ENCODE measurements at regions not wholly inside any gene's neighbourhood (a gene's known extent, or its start where the extent isn't known, plus 50 kb on each side); places are given as distances from the start of the nearest gene placed in this dataset.

GRCh38 chr6:21741221-21742109 lies 147.9 kb downstream of the SOX4 start (continued):
- TF ChIP-seq REST (IDR thresholded peaks at IDR 0.05; ENCODE audit: low read depth, low read length) = no peak
- TF ChIP-seq SIN3A (IDR thresholded peaks at IDR 0.05; ENCODE audit: borderline replicate concordance, low read depth, low read length) = no peak
- no peak; the same call in 1 of the 2 replicates for TF ChIP-seq SMC3 (IDR thresholded peaks at IDR 0.05; ENCODE audit: low read depth, low read length)
- TF ChIP-seq ELF1 (IDR thresholded peaks at IDR 0.05) = no peak
- no peak for TF ChIP-seq RXRA (IDR thresholded peaks at IDR 0.05; ENCODE audit: borderline replicate concordance, low read depth)
- TF ChIP-seq IRF3 (IDR thresholded peaks at IDR 0.05; ENCODE audit: low read depth, low read length) = no peak
- TF ChIP-seq MEF2A (IDR thresholded peaks at IDR 0.05; ENCODE audit: borderline replicate concordance, low read depth) = 0 out of 2 replicates have a peak, but pooled peaks have one; percentile 14
- no peak for TF ChIP-seq EZH2phosphoT487 (IDR thresholded peaks at IDR 0.05; ENCODE audit: borderline replicate concordance, low read depth)

DNA sequence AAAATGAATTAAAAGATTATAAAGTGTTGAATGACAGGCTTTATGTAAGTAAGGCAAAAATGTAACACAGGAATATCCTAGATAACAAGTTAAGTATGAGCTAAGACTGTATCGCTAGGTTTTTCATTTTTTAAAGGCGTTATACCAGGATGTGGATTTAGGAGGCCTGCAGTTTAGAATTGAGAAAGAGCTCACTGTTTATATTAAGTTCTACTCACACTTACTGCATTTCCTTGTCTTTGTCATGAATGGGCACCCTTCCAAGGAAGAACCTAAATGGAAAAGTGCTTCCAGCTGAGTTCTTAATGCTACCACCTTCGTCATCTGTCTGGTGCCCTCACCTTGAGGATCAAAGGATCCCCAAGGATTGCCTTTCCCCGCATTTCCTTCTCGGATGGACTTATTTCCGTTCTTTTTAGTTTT lies 148.7 kb downstream of the SOX4 start:
- ChIA-PET CTCF (interaction anchor here (0.6 to 1.2 kb wide), 4 partner anchors 18 to 1024 kb away, joined by 3 to 6 read pairs (median 3); no protein-coding TSS in a partner anchor), POLR2A (interaction anchor here (3.2 kb wide), 1 partner anchor 148 kb away, joined by 9 read pairs; the partner anchor contains the start of gene SOX4)
- no peaks in the 10 kb centered on the region for H3K36me3 ChIP-seq (replicated peaks in 1 of 2; ENCODE audit: control insufficient read depth in 1 of 2, insufficient read depth in 2 of 2, low read length in 1 of 2)
- DNase-seq = no peak
- H3K4me1 ChIP-seq (ENCODE audit: control insufficient read depth in 1 of 2, insufficient read depth in 2 of 2, low read depth in 1 of 2, low read length in 1 of 2) = peaks cover 32 to 38% of the 10 kb centered on the region in 2 experiments
- peaks cover 21% of the 10 kb centered on the region for H3F3A ChIP-seq (replicated peaks; ENCODE audit: insufficient read depth)
- peaks cover 65% of the 10 kb centered on the region for H3K79me2 ChIP-seq (ENCODE audit: insufficient read depth)
- H3K9ac ChIP-seq = peak overlapping the region; percentile 69; the same call in 1 of the 2 replicates
- no peaks in the 10 kb centered on the region; the same call in 1 of the 2 replicates for H4K20me1 ChIP-seq (ENCODE audit: insufficient read depth)
- H3K4me3 ChIP-seq (ENCODE audit: low read depth in 2 of 2, low read length in 1 of 2) = no peak overlapping the region
- peak overlapping the region; percentile 85 to 97 for H3K27ac ChIP-seq (ENCODE audit: low read depth in 2 of 2, low read length in 1 of 2)
- H2AFZ ChIP-seq (ENCODE audit: low read depth) = peak overlapping the region; percentile 26; the same call in 1 of the 2 replicates
- no peaks in the 10 kb centered on the region for H3K9me3 ChIP-seq
- H3K9me2 ChIP-seq = no peaks in the 10 kb centered on the region
- no peak for TF ChIP-seq GATA2 (CRISPR knock-in tag; IDR thresholded peaks at IDR 0.05)
- no peak for TF ChIP-seq RFX5 (IDR thresholded peaks at IDR 0.05; ENCODE audit: low read length)
- no peak for TF ChIP-seq NRF1 (IDR thresholded peaks at IDR 0.05; ENCODE audit: low read depth, low read length)
- TF ChIP-seq, protein P1, sequence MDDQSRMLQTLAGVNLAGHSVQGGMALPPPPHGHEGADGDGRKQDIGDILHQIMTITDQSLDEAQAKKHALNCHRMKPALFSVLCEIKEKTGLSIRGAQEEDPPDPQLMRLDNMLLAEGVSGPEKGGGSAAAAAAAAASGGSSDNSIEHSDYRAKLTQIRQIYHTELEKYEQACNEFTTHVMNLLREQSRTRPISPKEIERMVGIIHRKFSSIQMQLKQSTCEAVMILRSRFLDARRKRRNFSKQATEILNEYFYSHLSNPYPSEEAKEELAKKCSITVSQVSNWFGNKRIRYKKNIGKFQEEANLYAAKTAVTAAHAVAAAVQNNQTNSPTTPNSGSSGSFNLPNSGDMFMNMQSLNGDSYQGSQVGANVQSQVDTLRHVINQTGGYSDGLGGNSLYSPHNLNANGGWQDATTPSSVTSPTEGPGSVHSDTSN (IDR thresholded peaks at IDR 0.05) = no peak
- peak; percentile 70; the same call in 1 of the 2 replicates for TF ChIP-seq NFIC (IDR thresholded peaks at IDR 0.05; ENCODE audit: borderline replicate concordance)
- no peak for TF ChIP-seq MXI1 (IDR thresholded peaks at IDR 0.05; ENCODE audit: low read depth, low read length)
- TF ChIP-seq TCF12 (IDR thresholded peaks at IDR 0.05) = peak; percentile 52
- TF ChIP-seq EP300 (IDR thresholded peaks at IDR 0.05; ENCODE audit: borderline replicate concordance in 1 of 2, low read depth in 1 of 2, low read length in 1 of 2) = peak in 1 of 2 experiments; percentile 16; a peak in 1 of 4 replicates
- TF ChIP-seq SMC3 (IDR thresholded peaks at IDR 0.05; ENCODE audit: low read depth, low read length) = no peak
- TF ChIP-seq GABPA (IDR thresholded peaks at IDR 0.05; ENCODE audit: low read depth) = no peak
- TF ChIP-seq, protein P2, sequence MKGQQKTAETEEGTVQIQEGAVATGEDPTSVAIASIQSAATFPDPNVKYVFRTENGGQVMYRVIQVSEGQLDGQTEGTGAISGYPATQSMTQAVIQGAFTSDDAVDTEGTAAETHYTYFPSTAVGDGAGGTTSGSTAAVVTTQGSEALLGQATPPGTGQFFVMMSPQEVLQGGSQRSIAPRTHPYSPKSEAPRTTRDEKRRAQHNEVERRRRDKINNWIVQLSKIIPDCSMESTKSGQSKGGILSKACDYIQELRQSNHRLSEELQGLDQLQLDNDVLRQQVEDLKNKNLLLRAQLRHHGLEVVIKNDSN (IDR thresholded peaks at IDR 0.05; ENCODE audit: borderline replicate concordance, low read depth) = no peak
- no peak for TF ChIP-seq ELF1 (IDR thresholded peaks at IDR 0.05)
- TF ChIP-seq, protein P3, sequence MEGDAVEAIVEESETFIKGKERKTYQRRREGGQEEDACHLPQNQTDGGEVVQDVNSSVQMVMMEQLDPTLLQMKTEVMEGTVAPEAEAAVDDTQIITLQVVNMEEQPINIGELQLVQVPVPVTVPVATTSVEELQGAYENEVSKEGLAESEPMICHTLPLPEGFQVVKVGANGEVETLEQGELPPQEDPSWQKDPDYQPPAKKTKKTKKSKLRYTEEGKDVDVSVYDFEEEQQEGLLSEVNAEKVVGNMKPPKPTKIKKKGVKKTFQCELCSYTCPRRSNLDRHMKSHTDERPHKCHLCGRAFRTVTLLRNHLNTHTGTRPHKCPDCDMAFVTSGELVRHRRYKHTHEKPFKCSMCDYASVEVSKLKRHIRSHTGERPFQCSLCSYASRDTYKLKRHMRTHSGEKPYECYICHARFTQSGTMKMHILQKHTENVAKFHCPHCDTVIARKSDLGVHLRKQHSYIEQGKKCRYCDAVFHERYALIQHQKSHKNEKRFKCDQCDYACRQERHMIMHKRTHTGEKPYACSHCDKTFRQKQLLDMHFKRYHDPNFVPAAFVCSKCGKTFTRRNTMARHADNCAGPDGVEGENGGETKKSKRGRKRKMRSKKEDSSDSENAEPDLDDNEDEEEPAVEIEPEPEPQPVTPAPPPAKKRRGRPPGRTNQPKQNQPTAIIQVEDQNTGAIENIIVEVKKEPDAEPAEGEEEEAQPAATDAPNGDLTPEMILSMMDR (IDR thresholded peaks at IDR 0.05) = no peak
- WGBS (ENCODE audit: low lambda C conversion rate) = 50% methylated on average over 6 of the region's 6 CpGs
- no peaks in the 10 kb centered on the region for H3K27me3 ChIP-seq (ENCODE audit: insufficient read depth)
- peak overlapping the region; percentile 76 for H3K4me2 ChIP-seq
